Kasumi-1 (cell line): ENCODE measurements at regions not wholly inside any gene's neighbourhood (a gene's known extent, or its start where the extent isn't known, plus 50 kb on each side); places are given as distances from the start of the nearest gene placed in this dataset.

Experiments used
- DNase-seq, 2 experiments: peaks; one replicate each; lab custom pipeline; 2025; lab: John Stamatoyannopoulos, UW

DNA sequence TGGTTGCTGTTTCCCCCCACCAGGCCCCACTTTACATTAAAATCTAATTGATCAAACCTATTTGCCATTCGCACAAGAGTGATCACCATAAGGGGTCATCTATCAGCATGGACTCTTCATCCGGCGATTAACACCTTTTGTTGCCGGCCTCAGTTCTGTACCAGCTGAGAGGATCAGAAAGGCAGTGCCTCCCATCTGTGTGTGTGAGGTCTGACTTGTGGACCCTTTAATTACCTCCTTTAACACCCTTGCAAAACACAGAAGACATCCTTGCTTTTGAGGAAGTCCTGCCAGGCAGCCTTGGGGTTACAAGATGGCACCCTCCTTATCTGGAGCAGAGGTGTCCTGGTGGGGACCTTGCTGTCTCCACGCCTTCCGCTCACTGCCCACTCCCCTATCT, 77.2 kb upstream of the IRX3 start:
- DNase-seq: no peak

GRCh38 chr16:54362591-54363206, 76.1 kb upstream of the IRX3 start:
- no peak for DNase-seq

DNA sequence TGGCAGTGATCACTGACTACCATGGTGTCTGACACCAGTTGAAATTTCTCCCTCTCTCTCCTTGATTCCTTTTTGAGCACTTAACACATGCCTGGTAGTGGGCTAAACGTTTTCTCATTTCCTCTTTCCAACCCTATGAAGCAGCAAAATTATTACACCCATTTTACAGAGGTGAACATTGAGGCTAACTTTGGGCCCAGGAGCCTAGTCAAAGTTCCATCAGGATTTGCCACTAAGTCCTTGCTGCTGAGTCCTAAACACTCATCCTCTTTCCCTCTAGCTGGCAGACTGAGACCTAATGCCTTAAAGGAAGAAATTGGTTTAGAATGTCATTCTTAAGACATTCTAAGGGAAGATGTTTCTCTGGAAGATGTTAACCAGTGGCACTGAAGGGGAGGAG, 74.7 kb upstream of the IRX3 start:
- DNase-seq: no peak

DNA sequence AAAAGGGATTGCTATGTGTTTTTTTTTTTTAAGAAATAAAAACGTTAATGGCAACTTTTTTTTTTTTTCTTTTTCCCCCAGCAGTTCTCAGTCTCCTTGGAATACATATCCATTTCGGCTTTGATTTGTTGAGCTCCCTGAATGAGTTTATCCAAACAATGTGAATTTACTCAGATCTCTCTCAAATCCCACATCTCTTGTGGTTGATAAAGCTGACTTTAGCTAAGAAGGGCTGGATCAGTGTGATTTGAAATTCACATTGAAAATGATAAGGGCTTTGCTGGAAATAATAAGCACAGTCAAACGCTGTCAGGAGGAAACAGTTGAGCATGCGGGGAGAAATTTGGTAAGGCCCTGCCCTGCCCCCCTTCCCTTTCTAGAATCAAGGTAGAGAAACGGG, 74.1 kb upstream of the IRX3 start:
- DNase-seq: no peak

DNA sequence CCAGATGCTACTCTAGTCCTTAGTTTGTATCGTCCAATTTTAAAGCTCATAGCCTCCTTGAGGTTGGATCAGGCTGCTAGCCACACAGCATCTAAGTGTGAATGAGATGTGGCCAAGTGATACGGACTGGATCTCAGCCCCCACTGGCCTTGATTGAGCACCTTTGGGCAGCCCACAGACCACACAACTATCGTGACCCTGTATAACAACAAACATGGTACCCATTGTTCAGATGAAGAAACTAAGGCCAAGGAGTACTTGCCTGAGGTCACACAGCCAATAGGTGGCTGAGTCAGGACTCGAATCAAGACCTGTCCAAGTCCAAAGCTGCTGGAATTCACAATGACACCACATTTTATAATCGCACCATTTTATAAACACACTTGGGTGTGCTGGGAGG, 73.0 kb upstream of the IRX3 start:
- no peak for DNase-seq

DNA sequence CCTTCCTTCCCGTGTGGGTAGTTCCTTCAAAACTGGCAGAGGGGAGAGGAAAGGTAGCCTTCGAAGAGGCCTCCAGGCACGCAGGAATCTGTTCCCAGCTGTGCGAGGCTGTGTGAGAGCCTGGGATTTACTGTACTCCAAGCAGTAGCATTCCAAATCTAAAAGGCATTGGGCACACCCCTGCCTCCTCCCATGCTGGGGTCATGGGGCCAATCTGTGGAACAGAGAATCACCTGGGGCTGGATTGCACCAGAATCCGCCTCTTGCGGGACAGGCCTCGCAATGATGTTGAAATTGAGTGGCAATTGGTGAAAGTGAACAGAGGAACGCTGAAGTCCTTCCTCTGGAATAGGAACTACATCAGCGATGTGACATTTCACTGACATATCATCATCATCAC, 72.5 kb upstream of the IRX3 start:
- DNase-seq: no peak

- DNase-seq: no peak
Observed at GRCh38 chr16:54356391-54356790, 69.8 kb upstream of the IRX3 start.

GRCh38 chr16:54355251-54355650, 68.7 kb upstream of the IRX3 start:
- DNase-seq: no peak

DNA sequence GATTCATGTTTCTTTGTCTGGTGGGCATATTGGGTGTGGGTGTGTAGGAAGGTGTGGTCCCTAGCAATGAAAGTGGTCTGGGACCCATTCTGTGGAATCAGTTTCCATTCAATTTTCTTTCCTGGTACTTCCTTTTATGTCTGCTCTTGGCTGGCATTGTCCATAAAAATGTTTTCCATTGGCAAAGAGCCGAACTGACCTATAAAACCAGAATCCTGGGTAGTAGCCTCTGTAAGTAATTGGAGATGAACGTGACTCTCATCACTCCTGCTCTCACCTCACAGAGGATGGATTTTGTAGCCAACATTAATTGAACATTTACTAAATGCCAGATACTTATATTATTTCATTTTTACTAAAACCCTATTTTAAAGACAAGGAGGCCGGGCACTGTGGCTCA, 66.5 kb upstream of the IRX3 start:
- DNase-seq: no peak

- DNase-seq: no peak
Observed at GRCh38 chr16:54351171-54351570, 64.6 kb upstream of the IRX3 start.

DNA sequence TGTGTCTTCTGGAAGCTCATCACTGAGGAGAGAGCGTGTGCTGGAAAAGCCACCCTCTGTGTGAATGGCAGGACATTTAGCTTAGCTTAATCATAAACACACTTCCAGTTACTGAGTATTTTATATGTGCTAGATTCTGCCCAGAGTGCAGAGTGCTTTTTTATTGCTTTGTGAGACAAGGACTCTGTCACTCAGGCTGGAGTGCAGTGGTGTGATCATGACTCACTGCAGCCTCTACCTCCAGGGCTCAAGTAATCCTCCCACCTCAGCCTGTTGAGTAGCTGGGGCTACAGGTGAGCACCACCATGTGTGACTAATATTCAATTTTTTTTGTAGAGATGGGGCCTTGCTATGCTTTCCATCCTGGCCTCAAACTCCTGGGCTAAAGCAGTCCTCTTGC, 61.4 kb upstream of the IRX3 start:
- no peak for DNase-seq

- no peak for DNase-seq
Observed at GRCh38 chr16:54346041-54346440, 59.5 kb upstream of the IRX3 start.

DNA sequence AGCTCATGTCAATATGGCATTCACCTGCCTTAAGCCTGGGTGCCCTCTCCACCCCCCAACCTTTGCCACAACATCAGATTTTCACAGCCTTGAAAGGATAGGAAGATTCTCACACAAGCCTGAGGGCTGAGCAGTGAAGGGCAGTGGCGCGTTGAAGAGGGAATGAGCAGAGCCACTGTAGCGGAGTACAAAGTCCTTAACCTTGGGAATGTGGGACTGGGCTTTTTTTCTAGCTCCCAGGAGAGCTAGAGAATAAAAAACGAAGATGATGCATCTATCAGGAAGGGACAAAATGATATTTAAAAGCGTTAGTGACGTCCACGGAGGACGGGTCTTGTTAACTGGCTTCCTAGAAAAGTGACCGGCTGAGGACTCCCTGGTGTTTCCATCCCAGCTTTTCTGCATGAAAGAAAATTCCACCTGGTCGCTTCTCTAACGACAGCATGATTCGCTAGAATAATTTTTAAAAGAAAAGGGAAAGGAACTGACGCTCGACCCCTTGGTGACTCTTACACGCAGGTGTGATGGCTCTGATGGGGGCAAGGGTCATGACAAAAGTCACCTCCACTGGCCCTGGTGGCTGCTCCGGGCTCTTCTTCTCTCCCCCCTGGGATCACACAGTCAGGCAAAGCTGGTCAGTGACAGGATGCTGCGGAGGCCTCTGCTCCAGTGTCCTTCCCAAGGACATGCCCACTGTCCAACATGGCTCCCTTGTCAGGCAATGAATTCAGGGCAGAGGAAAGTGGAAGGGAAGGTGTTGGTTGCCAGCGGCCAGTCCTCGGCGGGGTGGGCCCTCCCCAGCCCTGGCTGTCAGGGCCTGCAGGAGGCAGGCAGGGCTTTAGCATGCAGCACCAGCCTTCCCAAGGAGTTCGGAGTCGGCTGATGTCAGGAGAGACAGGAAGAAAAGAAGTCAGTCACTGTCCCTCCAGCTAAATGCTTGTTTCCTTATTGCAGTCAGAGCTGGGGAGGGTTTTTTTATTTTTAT, 58.4 kb upstream of the IRX3 start:
- no peak for DNase-seq

DNA sequence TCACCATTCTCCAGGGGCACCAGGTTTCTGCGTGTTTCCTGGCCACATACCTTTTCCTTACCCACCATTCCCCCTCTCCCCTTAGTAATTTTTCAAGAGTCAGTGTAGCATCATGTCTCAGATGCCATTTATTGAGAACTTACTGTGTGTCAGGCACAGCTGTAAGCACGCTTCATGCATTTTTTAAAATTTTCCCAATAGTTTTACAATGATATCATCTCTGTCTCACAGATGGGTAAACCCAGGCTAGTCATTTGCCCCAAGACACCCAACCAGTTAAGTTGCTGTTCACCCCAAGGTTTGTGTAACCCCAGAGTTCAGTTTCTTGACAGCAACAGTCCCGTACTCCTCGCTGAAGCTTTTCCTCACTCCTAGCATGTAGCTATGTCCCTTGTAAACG, 56.4 kb upstream of the IRX3 start:
- DNase-seq: no peak

- no peak for DNase-seq
Observed at GRCh38 chr16:54341892-54342776, 55.5 kb upstream of the IRX3 start.

GRCh38 chr16:54340531-54340930, 53.9 kb upstream of the IRX3 start:
- DNase-seq: no peak

DNA sequence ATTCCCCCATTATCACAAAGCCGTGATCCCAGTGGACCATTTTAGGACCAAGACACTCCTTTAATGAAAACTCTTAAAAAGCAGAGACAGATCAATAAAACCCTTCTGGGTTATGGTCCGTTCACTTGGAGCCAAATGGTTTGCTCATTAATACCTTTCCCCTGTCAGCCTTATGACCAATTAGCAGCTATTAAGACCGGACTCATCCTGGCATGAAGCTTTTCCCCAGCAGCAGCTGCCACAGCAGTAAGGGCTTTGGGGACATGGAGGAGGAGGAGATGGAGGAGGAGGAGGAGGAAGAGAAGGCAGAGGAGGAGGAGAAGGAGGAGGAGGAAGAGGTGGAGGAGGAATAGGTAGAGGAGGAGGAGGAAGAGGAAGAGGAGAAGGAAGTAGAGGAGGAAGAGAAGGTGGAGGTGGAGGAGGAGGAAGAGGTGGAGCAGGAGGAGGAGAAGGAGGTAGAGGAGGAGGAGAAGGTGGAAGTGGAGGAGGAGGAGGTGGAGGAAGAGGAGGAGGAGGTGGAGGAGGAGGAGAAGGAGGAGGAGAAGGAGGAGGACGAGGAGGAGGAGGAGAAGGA, 50.1 kb upstream of the IRX3 start:
- no peak for DNase-seq
